ENCODE measurements at regions not wholly inside any gene's neighbourhood (a gene's known extent, or its start where the extent isn't known, plus 50 kb on each side); places are given as distances from the start of the nearest gene placed in this dataset.

DNA sequence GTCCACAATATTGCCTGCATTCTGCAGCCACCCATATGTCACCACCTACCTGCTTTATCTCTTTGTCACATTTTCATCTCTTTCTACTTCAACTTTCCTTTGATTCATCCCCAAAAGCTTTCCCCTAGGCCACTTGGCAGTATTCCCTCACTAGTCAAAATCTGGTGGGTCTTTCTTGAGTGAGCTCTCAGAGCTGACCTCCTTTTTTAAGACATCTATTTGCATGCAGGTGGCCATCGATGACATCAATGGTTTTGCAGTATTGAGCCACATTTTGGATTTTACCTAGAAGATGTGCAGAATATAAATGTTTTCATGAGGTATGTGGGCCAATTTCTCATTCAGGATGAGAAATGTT, 133.4 kb upstream of the REG3A start (continued):
- TF ChIP-seq SAP30 (IDR thresholded peaks at IDR 0.05; ENCODE audit: insufficient read depth, insufficient replicate concordance, low read length) (no peak), KDM1A (IDR thresholded peaks at IDR 0.05; ENCODE audit: borderline replicate concordance, low read length) (no peak)

Data from H1 (cell line).